ENCODE measurements at regions not wholly inside any gene's neighbourhood (a gene's known extent, or its start where the extent isn't known, plus 50 kb on each side); places are given as distances from the start of the nearest gene placed in this dataset.

GRCh38 chr10:25694206-25694933 lies 239.7 kb upstream of the MYO3A start:
- no peak for TF ChIP-seq CTCF (IDR thresholded peaks at IDR 0.05)
- TF ChIP-seq POLR2A (IDR thresholded peaks at IDR 0.05), result no peak
- no peak for TF ChIP-seq EP300 (IDR thresholded peaks at IDR 0.05)
- TF ChIP-seq POLR2AphosphoS5 (IDR thresholded peaks at IDR 0.05), result no peak

All from stomach (tissue), 4 donors.